ENCODE measurements at regions not wholly inside any gene's neighbourhood (a gene's known extent, or its start where the extent isn't known, plus 50 kb on each side); places are given as distances from the start of the nearest gene placed in this dataset.

DNA sequence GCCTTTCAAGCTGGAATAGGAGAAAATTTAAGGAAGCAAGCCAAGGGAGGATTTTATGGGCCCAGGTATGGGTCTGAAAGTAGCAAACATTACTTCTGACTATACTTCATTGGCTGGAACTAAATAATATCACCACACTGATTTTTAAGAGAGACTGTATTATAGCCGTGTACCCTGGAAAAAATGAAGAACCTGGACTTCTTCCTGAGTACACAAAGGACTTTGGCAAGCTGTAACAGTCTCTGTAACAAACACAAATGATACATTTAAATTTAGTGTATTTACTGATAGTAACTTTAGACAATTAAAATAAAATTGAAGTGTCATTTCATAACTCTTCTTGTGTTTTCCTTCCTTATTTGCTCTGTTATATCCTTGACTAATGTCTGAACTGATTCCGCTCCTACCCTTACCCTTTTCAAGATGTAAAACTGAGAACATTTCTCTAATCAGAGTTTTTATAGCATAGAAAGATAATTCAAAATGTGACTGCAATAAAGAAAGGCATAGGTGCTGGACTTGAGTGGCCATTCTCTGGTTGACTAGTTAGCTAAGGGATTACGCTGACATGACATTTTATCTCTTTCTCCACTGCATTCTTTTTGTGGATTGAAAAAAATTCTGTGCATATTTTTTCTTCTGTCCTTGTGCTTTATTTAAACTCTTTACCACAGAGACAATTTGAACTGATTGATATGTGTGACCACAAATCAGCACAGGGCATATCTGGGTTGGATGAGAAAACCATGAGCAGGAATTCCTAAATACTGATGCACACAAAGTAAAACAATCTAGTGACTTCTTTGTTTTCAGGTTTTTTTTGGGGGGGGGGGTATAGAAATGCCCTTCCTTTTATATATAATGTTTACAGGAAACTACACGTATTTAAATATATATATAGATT is 349.7 kb downstream of the MDFIC start:
- TF ChIP-seq, protein P1, sequence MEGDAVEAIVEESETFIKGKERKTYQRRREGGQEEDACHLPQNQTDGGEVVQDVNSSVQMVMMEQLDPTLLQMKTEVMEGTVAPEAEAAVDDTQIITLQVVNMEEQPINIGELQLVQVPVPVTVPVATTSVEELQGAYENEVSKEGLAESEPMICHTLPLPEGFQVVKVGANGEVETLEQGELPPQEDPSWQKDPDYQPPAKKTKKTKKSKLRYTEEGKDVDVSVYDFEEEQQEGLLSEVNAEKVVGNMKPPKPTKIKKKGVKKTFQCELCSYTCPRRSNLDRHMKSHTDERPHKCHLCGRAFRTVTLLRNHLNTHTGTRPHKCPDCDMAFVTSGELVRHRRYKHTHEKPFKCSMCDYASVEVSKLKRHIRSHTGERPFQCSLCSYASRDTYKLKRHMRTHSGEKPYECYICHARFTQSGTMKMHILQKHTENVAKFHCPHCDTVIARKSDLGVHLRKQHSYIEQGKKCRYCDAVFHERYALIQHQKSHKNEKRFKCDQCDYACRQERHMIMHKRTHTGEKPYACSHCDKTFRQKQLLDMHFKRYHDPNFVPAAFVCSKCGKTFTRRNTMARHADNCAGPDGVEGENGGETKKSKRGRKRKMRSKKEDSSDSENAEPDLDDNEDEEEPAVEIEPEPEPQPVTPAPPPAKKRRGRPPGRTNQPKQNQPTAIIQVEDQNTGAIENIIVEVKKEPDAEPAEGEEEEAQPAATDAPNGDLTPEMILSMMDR (IDR thresholded peaks at IDR 0.05), result no peak
- TF ChIP-seq POLR2A (IDR thresholded peaks at IDR 0.05), result no peak

All from right lobe of liver (tissue), 4 donors.